CD4-positive, alpha-beta T cell (primary cell): ENCODE measurements at regions not wholly inside any gene's neighbourhood (a gene's known extent, or its start where the extent isn't known, plus 50 kb on each side); places are given as distances from the start of the nearest gene placed in this dataset.

Experiments
- ATAC-seq: fragments of 200-7000 bp; cut with Tn5 transposase; one replicate; pipeline ENCODE4 v1.10.0; 2022; ENCODE audit warnings: mild to moderate bottlenecking; ENCODE audit not compliant: poor library complexity
- CTCF ChIA-PET: fragments of 350-600 bp; sonication (Branson Sonifier 250); formaldehyde crosslinking; loops from one replicate; lab custom pipeline; 2021; ENCODE audit warnings: antibody characterized with exemption, inconsistent platforms; lab: Charles Lee
- POLR2A ChIA-PET: fragments of 350-600 bp; sonication (Branson Sonifier 250); formaldehyde crosslinking; loops from one replicate; lab custom pipeline; 2021; ENCODE audit warnings: antibody characterized with exemption, inconsistent platforms; lab: Charles Lee
- DNase-seq, 14 experiments: peaks; one replicate each; pipeline ENCODE4 v3.0.0-alpha.2; 2013 to 2020; ENCODE audit warnings: mixed read lengths in 2 of 14
- H3K27ac ChIP-seq, 2 donors: one replicate each; pipeline versions ENCODE4 v1.5.1 to v1.7.0; 2013; ENCODE audit warnings: low read length in 2 of 2, low read depth in 1 of 2, mild to moderate bottlenecking in 1 of 2
- H3K27me3 ChIP-seq, 2 experiments: 1 replicate in 1 of 2; 2 replicates in 1 of 2; pipeline versions ENCODE4 v1.6.1 to v1.7.0; 2013; ENCODE audit warnings: low read length in 2 of 2, control low read depth in 1 of 2, mild to moderate bottlenecking in 1 of 2, moderate library complexity in 1 of 2; ENCODE audit not compliant: insufficient read depth in 2 of 2, control insufficient read depth in 1 of 2
- H3K36me3 ChIP-seq: one replicate; pipeline ENCODE4 v1.6.1; 2013; ENCODE audit warnings: low read length, control low read depth; ENCODE audit not compliant: insufficient read depth
- H3K4me1 ChIP-seq: one replicate; pipeline ENCODE4 v1.6.1; 2013; ENCODE audit warnings: low read length, control low read depth; ENCODE audit not compliant: insufficient read depth
- H3K4me3 ChIP-seq: one replicate; pipeline ENCODE4 v1.5.1; 2013; ENCODE audit warnings: mild to moderate bottlenecking, low read length, moderate library complexity
- H3K9me3 ChIP-seq, 2 experiments: 1 replicate in 1 of 2; 2 replicates in 1 of 2; pipeline versions ENCODE4 v1.6.1 to v1.7.0; 2013; ENCODE audit warnings: low read length in 2 of 2, mild to moderate bottlenecking in 2 of 2, control low read depth in 1 of 2, moderate library complexity in 1 of 2; ENCODE audit not compliant: control insufficient read depth in 1 of 2, insufficient read depth in 1 of 2
- H3K27ac Mint-ChIP-seq: one replicate; pipeline ENCODE4 v1.8.0; 2020; ENCODE audit warnings: mixed read lengths
- H3K27me3 Mint-ChIP-seq: one replicate; pipeline ENCODE4 v1.8.0; 2021; ENCODE audit warnings: mixed read lengths
- H3K36me3 Mint-ChIP-seq: one replicate; pipeline ENCODE4 v1.8.0; 2021; ENCODE audit warnings: low read depth, mixed read lengths
- H3K4me1 Mint-ChIP-seq: one replicate; pipeline ENCODE4 v1.8.0; 2021; ENCODE audit warnings: low read depth, mixed read lengths
- H3K4me3 Mint-ChIP-seq: one replicate; pipeline ENCODE4 v1.8.0; 2020; ENCODE audit warnings: mild to moderate bottlenecking, mixed read lengths
- H3K9me3 Mint-ChIP-seq: one replicate; pipeline ENCODE4 v1.8.0; 2020; ENCODE audit warnings: mixed read lengths
- intact Hi-C, 2 experiments: fragments of 100-400 bp; cut with DNase I in 1 of 2; cut with micrococcal nuclease in 1 of 2; formaldehyde crosslinking; loops; one replicate each; pipeline versions ENCODE4 v1.15.1 to v1.9.0; 2023 to 2025; cut with DNase I, micrococcal nuclease
- TF ChIP-seq, protein P1 (sequence below): fragments of 200-600 bp; IDR thresholded peaks from one replicate; pipeline ENCODE4 v1.8.0; 2022; ENCODE audit warnings: antibody characterized with exemption, mild to moderate bottlenecking

DNA sequence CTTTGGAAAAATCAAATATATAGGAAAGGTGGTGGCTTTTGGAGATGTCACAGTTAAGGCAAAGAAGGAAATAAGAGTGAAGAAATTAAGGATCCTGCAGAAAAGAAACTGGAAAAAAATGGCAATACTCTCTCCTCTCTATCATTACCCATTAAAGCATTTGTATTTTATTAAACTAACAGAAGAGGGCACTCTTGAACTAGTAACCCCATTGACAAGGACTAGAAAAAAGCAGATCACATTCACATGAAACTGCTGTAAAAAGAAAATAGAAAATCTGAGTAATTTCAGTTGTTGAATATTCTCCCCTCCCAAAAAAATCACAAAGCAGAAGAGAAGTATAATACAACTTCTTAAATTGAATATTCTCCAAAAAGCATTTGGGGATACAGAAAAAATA lies 104.1 kb upstream of the SLC35B3 start:
- TF ChIP-seq, protein P1, sequence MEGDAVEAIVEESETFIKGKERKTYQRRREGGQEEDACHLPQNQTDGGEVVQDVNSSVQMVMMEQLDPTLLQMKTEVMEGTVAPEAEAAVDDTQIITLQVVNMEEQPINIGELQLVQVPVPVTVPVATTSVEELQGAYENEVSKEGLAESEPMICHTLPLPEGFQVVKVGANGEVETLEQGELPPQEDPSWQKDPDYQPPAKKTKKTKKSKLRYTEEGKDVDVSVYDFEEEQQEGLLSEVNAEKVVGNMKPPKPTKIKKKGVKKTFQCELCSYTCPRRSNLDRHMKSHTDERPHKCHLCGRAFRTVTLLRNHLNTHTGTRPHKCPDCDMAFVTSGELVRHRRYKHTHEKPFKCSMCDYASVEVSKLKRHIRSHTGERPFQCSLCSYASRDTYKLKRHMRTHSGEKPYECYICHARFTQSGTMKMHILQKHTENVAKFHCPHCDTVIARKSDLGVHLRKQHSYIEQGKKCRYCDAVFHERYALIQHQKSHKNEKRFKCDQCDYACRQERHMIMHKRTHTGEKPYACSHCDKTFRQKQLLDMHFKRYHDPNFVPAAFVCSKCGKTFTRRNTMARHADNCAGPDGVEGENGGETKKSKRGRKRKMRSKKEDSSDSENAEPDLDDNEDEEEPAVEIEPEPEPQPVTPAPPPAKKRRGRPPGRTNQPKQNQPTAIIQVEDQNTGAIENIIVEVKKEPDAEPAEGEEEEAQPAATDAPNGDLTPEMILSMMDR: no peak
- peaks cover 5% of the 10 kb centered on the region for H3K27me3 Mint-ChIP-seq
- intact Hi-C loops: no loop called here
- ATAC-seq: no peak
- H3K27ac Mint-ChIP-seq: no peak overlapping the region
- no peaks in the 10 kb centered on the region for H3K36me3 Mint-ChIP-seq
- Histone ChIP-seq H3K4me1 (no peaks in the 10 kb centered on the region), H3K27ac (no peak overlapping the region), H3K36me3 (no peaks in the 10 kb centered on the region), H3K9me3 (peaks cover 7 to 10% of the 10 kb centered on the region in 2 experiments), H3K27me3 (no peaks in the 10 kb centered on the region), H3K4me3 (no peak overlapping the region)
- DNase-seq: no peak
- POLR2A ChIA-PET: no interaction called here
- H3K9me3 Mint-ChIP-seq: peaks cover 17% of the 10 kb centered on the region
- H3K4me1 Mint-ChIP-seq: no peaks in the 10 kb centered on the region
- CTCF ChIA-PET: no interaction called here
- H3K4me3 Mint-ChIP-seq: no peak overlapping the region

DNA sequence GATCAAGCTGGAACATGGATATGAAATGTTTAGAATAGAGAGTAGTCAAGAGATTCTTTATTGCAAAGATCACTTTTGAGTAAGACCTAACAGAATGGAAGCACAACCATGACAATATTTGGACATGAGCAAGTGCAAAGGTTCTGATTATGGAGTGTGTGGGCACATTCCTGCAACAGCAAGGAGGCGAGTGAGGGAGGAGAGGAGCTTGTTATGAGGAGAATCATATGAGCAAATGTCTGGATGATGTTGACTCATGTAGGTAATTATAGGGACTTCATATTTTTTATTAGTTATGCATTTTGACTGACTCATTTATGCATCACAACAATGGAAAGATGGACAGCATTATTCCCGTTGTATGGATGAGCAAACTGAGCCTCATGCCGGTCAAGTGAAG lies 100.8 kb upstream of the SLC35B3 start:
- Mint-ChIP-seq H3K4me1 (no peaks in the 10 kb centered on the region), H3K27ac (no peak overlapping the region), H3K4me3 (no peak overlapping the region), H3K27me3 (no peaks in the 10 kb centered on the region), H3K9me3 (peaks cover 17% of the 10 kb centered on the region), H3K36me3 (no peaks in the 10 kb centered on the region)
- ATAC-seq (no peak), DNase-seq (no peak)
- H3K4me1 ChIP-seq: no peaks in the 10 kb centered on the region
- TF ChIP-seq, protein P1: no peak
- ChIA-PET CTCF (no interaction called here), POLR2A (no interaction called here)
- H3K4me3 ChIP-seq: no peak overlapping the region
- intact Hi-C loops: no loop called here
- no peaks in the 10 kb centered on the region for H3K36me3 ChIP-seq
- H3K27me3 ChIP-seq: no peaks in the 10 kb centered on the region
- no peak overlapping the region for H3K27ac ChIP-seq
- peaks cover 7 to 10% of the 10 kb centered on the region in 2 experiments for H3K9me3 ChIP-seq

DNA sequence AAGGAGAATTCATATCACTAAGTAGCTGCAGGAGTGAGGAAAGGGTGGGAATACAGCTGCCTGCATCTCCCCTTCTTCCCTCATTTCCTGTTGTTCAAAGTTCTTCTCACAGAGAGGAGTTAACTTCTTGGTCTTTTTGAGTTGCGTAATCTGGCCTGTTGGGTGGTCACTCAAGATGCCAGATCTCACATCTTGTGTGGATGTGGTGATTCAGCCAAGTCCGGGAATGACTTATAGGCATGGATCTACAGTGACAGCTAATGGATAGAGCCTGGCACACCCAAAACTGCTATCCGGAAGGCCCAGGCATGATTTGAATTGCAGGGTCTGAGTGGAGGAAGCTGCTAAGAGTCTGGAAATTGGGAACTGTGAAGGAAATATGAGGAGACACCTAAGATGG lies 100.2 kb upstream of the SLC35B3 start:
- DNase-seq (no peak), ATAC-seq (no peak)
- Histone ChIP-seq H3K9me3 (peaks cover 7 to 10% of the 10 kb centered on the region in 2 experiments), H3K27me3 (no peaks in the 10 kb centered on the region), H3K27ac (no peak overlapping the region), H3K4me1 (no peaks in the 10 kb centered on the region), H3K4me3 (no peak overlapping the region), H3K36me3 (no peaks in the 10 kb centered on the region)
- ChIA-PET CTCF (no interaction called here), POLR2A (no interaction called here)
- H3K27ac Mint-ChIP-seq: no peak overlapping the region
- intact Hi-C loops: no loop called here
- no peaks in the 10 kb centered on the region for H3K4me1 Mint-ChIP-seq
- TF ChIP-seq, protein P1: no peak
- no peaks in the 10 kb centered on the region for H3K27me3 Mint-ChIP-seq
- no peak overlapping the region for H3K4me3 Mint-ChIP-seq
- peaks cover 12% of the 10 kb centered on the region for H3K9me3 Mint-ChIP-seq
- no peaks in the 10 kb centered on the region for H3K36me3 Mint-ChIP-seq
